ENCODE measurements at regions not wholly inside any gene's neighbourhood (a gene's known extent, or its start where the extent isn't known, plus 50 kb on each side); places are given as distances from the start of the nearest gene placed in this dataset.

- ATAC-seq (no peak), DNase-seq (ENCODE audit: low read depth, low spot score) (no peak)
- H3K9me2 ChIP-seq (ENCODE audit: insufficient read depth), result no peaks in the 10 kb centered on the region
- no peaks in the 10 kb centered on the region for H3K4me1 ChIP-seq (ENCODE audit: control insufficient read depth in 1 of 2, insufficient read depth in 2 of 2, low read length in 2 of 2)
- H3K27me3 ChIP-seq (ENCODE audit: insufficient read depth, low read length), result no peaks in the 10 kb centered on the region
- BruUV-seq (replicated peaks), result no TSS peak
- no peak overlapping the region for H3K4me3 ChIP-seq (replicated peaks in 1 of 2; ENCODE audit: low read depth in 1 of 2, low read length in 2 of 2)
- no peaks in the 10 kb centered on the region for H4K20me1 ChIP-seq (ENCODE audit: insufficient read depth)
- no peaks in the 10 kb centered on the region for H3K36me3 ChIP-seq (ENCODE audit: control insufficient read depth in 1 of 2, insufficient read depth in 2 of 2, low read length in 2 of 2)
- no peak overlapping the region for H3K9ac ChIP-seq (ENCODE audit: low read length)
- ChIA-PET RAD21 (ENCODE audit: low non-redundant PET in 1 of 2, low total read pairs in 2 of 2, uncharacterized antibody in 2 of 2, unreplicated experiment in 2 of 2) (no interaction called here), CTCF (no interaction called here), POLR2A (no interaction called here)
- H3K27ac ChIP-seq (ENCODE audit: low read depth, low read length), result no peak overlapping the region
- TF ChIP-seq CTCF (IDR thresholded peaks at IDR 0.05 in 2 of 3, conservative IDR thresholded peaks at IDR 0.05 in 1 of 3; ENCODE audit: borderline replicate concordance in 1 of 3, insufficient read depth in 1 of 3, low read depth in 2 of 3, low read length in 2 of 3) (no peak), ATF3 (IDR thresholded peaks at IDR 0.05) (no peak), MAX (IDR thresholded peaks at IDR 0.05) (no peak)
- no peak overlapping the region for H3K4me2 ChIP-seq (ENCODE audit: low read length)
- H2AFZ ChIP-seq (ENCODE audit: low read depth, low read length, poor library complexity, severe bottlenecking), result no peak overlapping the region
- no peaks in the 10 kb centered on the region for H3K79me2 ChIP-seq (ENCODE audit: insufficient read depth, low read length)
- intact Hi-C loops (cut with micrococcal nuclease), result no loop called here
- H3K9me3 ChIP-seq (ENCODE audit: control insufficient read depth in 1 of 2, insufficient read depth in 1 of 2, low read depth in 1 of 2, low read length in 2 of 2), result peaks cover 9 to 20% of the 10 kb centered on the region in 2 experiments; a peak in 3 of 4 replicates
Observed at GRCh38 chr12:33676866-33677265, 237.2 kb upstream of the SYT10 start.

GRCh38 chr12:33678221-33678964 lies 238.8 kb upstream of the SYT10 start:
- no peak overlapping the region for H2AFZ ChIP-seq (ENCODE audit: low read depth, low read length, poor library complexity, severe bottlenecking)
- ChIA-PET POLR2A (no interaction called here), CTCF (no interaction called here), RAD21 (ENCODE audit: low non-redundant PET in 1 of 2, low total read pairs in 2 of 2, uncharacterized antibody in 2 of 2, unreplicated experiment in 2 of 2) (no interaction called here)
- no peaks in the 10 kb centered on the region for H3K27me3 ChIP-seq (ENCODE audit: insufficient read depth, low read length)
- no peaks in the 10 kb centered on the region; the same call in 1 of the 2 replicates for H4K20me1 ChIP-seq (ENCODE audit: insufficient read depth)
- no TSS peak for BruUV-seq (replicated peaks)
- no peak overlapping the region for H3K4me3 ChIP-seq (replicated peaks in 1 of 2; ENCODE audit: low read depth in 1 of 2, low read length in 2 of 2)
- no peak overlapping the region for H3K9ac ChIP-seq (ENCODE audit: low read length)
- ATAC-seq (no peak), DNase-seq (ENCODE audit: low read depth, low spot score) (no peak)
- H3K27ac ChIP-seq (ENCODE audit: low read depth, low read length), result no peak overlapping the region
- no peaks in the 10 kb centered on the region for H3K79me2 ChIP-seq (ENCODE audit: insufficient read depth, low read length)
- intact Hi-C loops (cut with micrococcal nuclease), result no loop called here
- H3K4me1 ChIP-seq (ENCODE audit: control insufficient read depth in 1 of 2, insufficient read depth in 2 of 2, low read length in 2 of 2), result no peaks in the 10 kb centered on the region
- no peaks in the 10 kb centered on the region for H3K36me3 ChIP-seq (ENCODE audit: control insufficient read depth in 1 of 2, insufficient read depth in 2 of 2, low read length in 2 of 2)
- peaks cover 3 to 20% of the 10 kb centered on the region in 2 experiments; a peak in 3 of 4 replicates for H3K9me3 ChIP-seq (ENCODE audit: control insufficient read depth in 1 of 2, insufficient read depth in 1 of 2, low read depth in 1 of 2, low read length in 2 of 2)
- H3K9me2 ChIP-seq (ENCODE audit: insufficient read depth), result no peaks in the 10 kb centered on the region
- H3K4me2 ChIP-seq (ENCODE audit: low read length), result no peak overlapping the region
- TF ChIP-seq FOSL1 (IDR thresholded peaks at IDR 0.05; ENCODE audit: low read depth) (no peak), ATF3 (IDR thresholded peaks at IDR 0.05) (no peak), POLR2AphosphoS5 (IDR thresholded peaks at IDR 0.05; ENCODE audit: low read depth, low read length) (no peak), CTCF (IDR thresholded peaks at IDR 0.05 in 2 of 3, conservative IDR thresholded peaks at IDR 0.05 in 1 of 3; ENCODE audit: borderline replicate concordance in 1 of 3, insufficient read depth in 1 of 3, low read depth in 2 of 3, low read length in 2 of 3) (no peak), SP1 (IDR thresholded peaks at IDR 0.05; ENCODE audit: low read depth) (no peak), EGR1 (IDR thresholded peaks at IDR 0.05; ENCODE audit: low read depth) (no peak), ELF1 (IDR thresholded peaks at IDR 0.05; ENCODE audit: borderline replicate concordance, low read depth) (no peak), EZH2phosphoT487 (IDR thresholded peaks at IDR 0.05; ENCODE audit: borderline replicate concordance) (no peak), ZNF274 (IDR thresholded peaks at IDR 0.05; ENCODE audit: low read depth, low read length) (no peak), TCF7L2 (IDR thresholded peaks at IDR 0.05; ENCODE audit: borderline replicate concordance, extremely low read depth, insufficient read depth, insufficient read length) (no peak), SIN3A (IDR thresholded peaks at IDR 0.05; ENCODE audit: low read depth) (no peak), MAX (IDR thresholded peaks at IDR 0.05) (no peak)

All from HCT116 (cell line).